Muscle of leg (tissue), 3 donors: ENCODE measurements at regions not wholly inside any gene's neighbourhood (a gene's known extent, or its start where the extent isn't known, plus 50 kb on each side); places are given as distances from the start of the nearest gene placed in this dataset.

Experiments used
- DNase-seq: peaks from one replicate; pipeline ENCODE4 v3.0.0; 2013
- H3K27ac ChIP-seq: one replicate; pipeline ENCODE4 v1.5.1; 2013; ENCODE audit warnings: mild to moderate bottlenecking, low read length, control low read depth
- H3K27me3 ChIP-seq: one replicate; pipeline ENCODE4 v1.6.1; 2013; ENCODE audit warnings: low read length; ENCODE audit not compliant: control insufficient read depth, insufficient read depth
- H3K36me3 ChIP-seq: one replicate; pipeline ENCODE4 v1.6.1; 2013; ENCODE audit warnings: low read length; ENCODE audit not compliant: control insufficient read depth, insufficient read depth
- H3K4me1 ChIP-seq: one replicate; pipeline ENCODE4 v1.6.1; 2013; ENCODE audit warnings: low read length; ENCODE audit not compliant: control insufficient read depth, insufficient read depth
- H3K4me3 ChIP-seq: one replicate; pipeline ENCODE4 v1.5.1; 2013; ENCODE audit warnings: low read length, control low read depth
- H3K9me3 ChIP-seq: replicated peaks from 2 replicates; pipeline ENCODE4 v1.6.1; 2013; ENCODE audit warnings: low read depth, low read length; ENCODE audit not compliant: control insufficient read depth
- WGBS: methylation state at CpG from one replicate; pipeline ENCODE4 v1.1.5; 2013; ENCODE audit warnings: missing lambda C conversion rate; ENCODE audit not compliant: insufficient coverage; 5-methylcytosine and 5-hydroxymethylcytosine counted together

GRCh38 chr1:204018460-204018859, 54.5 kb upstream of the SOX13 start:
- DNase-seq = no peak
- no peak overlapping the region for H3K4me3 ChIP-seq
- H3K4me1 ChIP-seq = no peaks in the 10 kb centered on the region
- no peaks in the 10 kb centered on the region for H3K27me3 ChIP-seq
- no peaks in the 10 kb centered on the region for H3K36me3 ChIP-seq
- no CpG with 5 or more reads among the region's 2 CpGs for WGBS
- no peaks in the 10 kb centered on the region for H3K9me3 ChIP-seq
- no peak overlapping the region for H3K27ac ChIP-seq
